Tibial artery (tissue), 4 donors: ENCODE measurements at regions not wholly inside any gene's neighbourhood (a gene's known extent, or its start where the extent isn't known, plus 50 kb on each side); places are given as distances from the start of the nearest gene placed in this dataset.

ENCODE experiments used
- DNase-seq, 2 donors: peaks; one replicate each; pipeline ENCODE4 v3.0.0-alpha.2; 2019
- H3K27ac ChIP-seq, 2 donors: fragments of 200-600 bp; sonication (generic) in 1 of 2; 1 replicate in 1 of 2; 2 replicates in 1 of 2; pipeline ENCODE4 v1.5.1; 2018 to 2019; ENCODE audit warnings: mild to moderate bottlenecking in 1 of 2
- H3K27me3 ChIP-seq, 2 donors: fragments of 200-600 bp; sonication (generic) in 1 of 2; one replicate each; pipeline versions ENCODE4 v1.5.1 to v1.6.0; 2016 to 2019
- H3K36me3 ChIP-seq, 3 donors: fragments of 200-600 bp; sonication (generic) in 2 of 3; one replicate each; pipeline ENCODE4 v1.5.1; 2016 to 2019; ENCODE audit warnings: mild to moderate bottlenecking in 2 of 3
- H3K4me1 ChIP-seq, 4 donors: fragments of 200-600 bp; sonication (generic) in 2 of 4; 1 replicate in 3 of 4; 2 replicates in 1 of 4; pipeline ENCODE4 v1.5.1; 2016 to 2019
- H3K4me3 ChIP-seq, 2 donors: fragments of 200-600 bp; sonication (generic) in 1 of 2; 1 replicate in 1 of 2; 2 replicates in 1 of 2; pipeline ENCODE4 v1.5.1; 2018 to 2019; ENCODE audit warnings: mild to moderate bottlenecking in 2 of 2
- H3K9me3 ChIP-seq, 3 donors: fragments of 200-600 bp; sonication (generic) in 1 of 3; one replicate each; pipeline ENCODE4 v1.5.1; 2016 to 2019
- CTCF ChIP-seq, 2 experiments: fragments of 200-600 bp in 1 of 2; fragments of 450-650 bp in 1 of 2; IDR thresholded peaks; one replicate each; pipeline ENCODE4 v1.5.1; 2017 to 2019; ENCODE audit warnings: antibody characterized with exemption in 2 of 2, mild to moderate bottlenecking in 1 of 2, moderate library complexity in 1 of 2
- intact Hi-C: fragments of 100-400 bp; cut with DNase I; formaldehyde crosslinking; loops from one replicate; pipeline ENCODE4 v1.15.0; 2023; ENCODE audit warnings: low total_unique reads

GRCh38 chr5:31008231-31008630 is 185.3 kb upstream of the CDH6 start:
- Histone ChIP-seq H3K27me3 (no peaks in the 10 kb centered on the region), H3K9me3 (no peaks in the 10 kb centered on the region), H3K4me3 (no peak overlapping the region), H3K36me3 (no peaks in the 10 kb centered on the region), H3K27ac (no peak overlapping the region), H3K4me1 (no peaks in the 10 kb centered on the region)
- no peak for DNase-seq
- intact Hi-C loops = no loop called here
- TF ChIP-seq CTCF (IDR thresholded peaks at IDR 0.05) = no peak

- no peak overlapping the region for H3K4me3 ChIP-seq
- intact Hi-C loops = no loop called here
- H3K9me3 ChIP-seq = no peaks in the 10 kb centered on the region
- H3K27ac ChIP-seq = no peak overlapping the region
- H3K4me1 ChIP-seq = no peaks in the 10 kb centered on the region
- no peaks in the 10 kb centered on the region for H3K36me3 ChIP-seq
- H3K27me3 ChIP-seq = no peaks in the 10 kb centered on the region
- DNase-seq = no peak
- TF ChIP-seq CTCF (IDR thresholded peaks at IDR 0.05) = no peak
Measured at GRCh38 chr5:31007672-31008071, 185.8 kb upstream of the CDH6 start.

- Histone ChIP-seq H3K36me3 (no peaks in the 10 kb centered on the region), H3K27ac (no peak overlapping the region), H3K9me3 (peaks cover 0 to 6% (median 0%) of the 10 kb centered on the region in 3 donors), H3K27me3 (no peaks in the 10 kb centered on the region), H3K4me1 (no peaks in the 10 kb centered on the region), H3K4me3 (no peak overlapping the region)
- TF ChIP-seq CTCF (IDR thresholded peaks at IDR 0.05) = no peak
- DNase-seq = no peak
- intact Hi-C loops = no loop called here
Measured at GRCh38 chr5:31000287-31000686, 193.2 kb upstream of the CDH6 start.

- no peak for DNase-seq
- intact Hi-C loops = no loop called here
- Histone ChIP-seq H3K36me3 (no peaks in the 10 kb centered on the region), H3K9me3 (peaks cover 0 to 6% (median 0%) of the 10 kb centered on the region in 3 donors), H3K4me1 (no peaks in the 10 kb centered on the region), H3K27ac (no peak overlapping the region), H3K27me3 (no peaks in the 10 kb centered on the region), H3K4me3 (no peak overlapping the region)
- no peak for TF ChIP-seq CTCF (IDR thresholded peaks at IDR 0.05)
Measured at GRCh38 chr5:30997681-30998080, 195.8 kb upstream of the CDH6 start.

GRCh38 chr5:30994902-30995301 is 198.6 kb upstream of the CDH6 start:
- no peak for DNase-seq
- TF ChIP-seq CTCF (IDR thresholded peaks at IDR 0.05) = no peak

GRCh38 chr5:30994176-30994575 is 199.3 kb upstream of the CDH6 start:
- H3K36me3 ChIP-seq = no peaks in the 10 kb centered on the region
- H3K4me3 ChIP-seq = no peak overlapping the region
- TF ChIP-seq CTCF (IDR thresholded peaks at IDR 0.05) = no peak
- H3K9me3 ChIP-seq = no peaks in the 10 kb centered on the region
- DNase-seq = no peak
- H3K27ac ChIP-seq = no peak overlapping the region
- intact Hi-C loops = no loop called here
- no peaks in the 10 kb centered on the region for H3K27me3 ChIP-seq
- H3K4me1 ChIP-seq = no peaks in the 10 kb centered on the region

More at GRCh38 chr5:30994902-30995301, 198.6 kb upstream of the CDH6 start:
- Histone ChIP-seq H3K4me1 (no peaks in the 10 kb centered on the region), H3K9me3 (no peaks in the 10 kb centered on the region), H3K27me3 (no peaks in the 10 kb centered on the region), H3K4me3 (no peak overlapping the region), H3K27ac (no peak overlapping the region), H3K36me3 (no peaks in the 10 kb centered on the region)
- intact Hi-C loops = no loop called here
